Muscle of leg (tissue), 3 donors: ENCODE measurements at regions not wholly inside any gene's neighbourhood (a gene's known extent, or its start where the extent isn't known, plus 50 kb on each side); places are given as distances from the start of the nearest gene placed in this dataset.
A peak's percentile ranks its signal among the peaks of the same experiment; 100 is the strongest.

Source experiments
- DNase-seq: peaks from one replicate; pipeline ENCODE4 v3.0.0; 2013
- H3K27ac ChIP-seq: one replicate; pipeline ENCODE4 v1.5.1; 2013; ENCODE audit warnings: mild to moderate bottlenecking, low read length, control low read depth
- H3K27me3 ChIP-seq: one replicate; pipeline ENCODE4 v1.6.1; 2013; ENCODE audit warnings: low read length; ENCODE audit not compliant: control insufficient read depth, insufficient read depth
- H3K36me3 ChIP-seq: one replicate; pipeline ENCODE4 v1.6.1; 2013; ENCODE audit warnings: low read length; ENCODE audit not compliant: control insufficient read depth, insufficient read depth
- H3K4me1 ChIP-seq: one replicate; pipeline ENCODE4 v1.6.1; 2013; ENCODE audit warnings: low read length; ENCODE audit not compliant: control insufficient read depth, insufficient read depth
- H3K4me3 ChIP-seq: one replicate; pipeline ENCODE4 v1.5.1; 2013; ENCODE audit warnings: low read length, control low read depth
- H3K9me3 ChIP-seq: replicated peaks from 2 replicates; pipeline ENCODE4 v1.6.1; 2013; ENCODE audit warnings: low read depth, low read length; ENCODE audit not compliant: control insufficient read depth
- WGBS: methylation state at CpG from one replicate; pipeline ENCODE4 v1.1.5; 2013; ENCODE audit warnings: missing lambda C conversion rate; ENCODE audit not compliant: insufficient coverage; 5-methylcytosine and 5-hydroxymethylcytosine counted together

DNA sequence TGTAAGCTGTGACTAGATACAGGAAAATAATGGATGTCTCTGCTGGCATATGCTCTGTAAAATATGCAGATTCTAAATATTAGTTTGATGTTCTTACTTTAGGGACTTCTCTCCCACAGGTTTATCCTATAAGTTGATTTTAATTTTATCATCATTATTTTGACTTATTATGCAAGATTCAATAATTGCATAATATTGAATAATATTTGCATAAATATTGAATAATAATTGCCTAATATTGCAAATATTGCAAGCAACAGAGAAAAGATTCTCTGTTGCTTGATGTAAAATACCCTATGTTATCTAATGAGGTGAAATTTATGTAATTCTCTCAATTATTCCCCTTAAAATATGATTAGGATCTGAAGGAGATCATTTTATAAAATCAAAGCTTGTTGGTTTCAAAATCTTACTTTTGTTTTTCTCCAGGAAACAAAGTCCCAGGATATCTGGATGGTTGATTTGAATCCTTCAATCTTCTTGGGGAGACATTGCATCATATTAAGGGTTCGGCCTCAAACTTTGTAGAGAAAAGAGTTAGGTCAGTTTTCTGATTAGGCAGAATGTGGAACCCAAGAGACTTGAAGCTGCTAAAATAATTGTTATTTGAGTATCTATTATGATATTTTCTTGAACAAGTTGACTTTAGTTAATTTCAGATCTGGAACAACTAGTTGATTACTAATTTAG is 92.8 kb upstream of the MTPN start:
- WGBS, result no CpG with 5 or more reads among the region's 1 CpG
- Histone ChIP-seq H3K36me3 (no peaks in the 10 kb centered on the region), H3K27me3 (no peaks in the 10 kb centered on the region), H3K4me3 (no peak overlapping the region), H3K4me1 (no peaks in the 10 kb centered on the region), H3K9me3 (no peaks in the 10 kb centered on the region), H3K27ac (no peak overlapping the region)
- no peak for DNase-seq

DNA sequence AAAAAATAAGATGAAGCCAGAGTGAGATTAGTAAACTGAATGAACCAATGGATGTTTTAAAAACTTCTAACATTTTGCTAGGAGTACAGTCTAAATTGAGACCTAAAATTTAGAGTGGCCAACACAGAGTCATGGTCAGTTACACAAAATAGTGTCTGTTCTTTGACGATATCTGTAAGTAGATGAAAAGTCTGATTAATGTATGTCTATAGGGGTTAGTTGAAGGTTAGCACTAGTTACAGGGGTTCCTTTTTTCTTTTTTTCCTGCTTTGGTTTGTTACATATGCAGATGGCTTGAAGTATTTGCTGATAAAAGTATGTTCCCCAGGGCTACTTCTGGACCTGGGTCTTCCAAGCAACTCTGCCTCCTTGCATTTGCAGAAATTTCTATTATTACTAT is 90.1 kb upstream of the MTPN start:
- H3K27me3 ChIP-seq, result no peaks in the 10 kb centered on the region
- H3K36me3 ChIP-seq, result no peaks in the 10 kb centered on the region
- no peak overlapping the region for H3K4me3 ChIP-seq
- H3K4me1 ChIP-seq, result peaks cover 7% of the 10 kb centered on the region
- H3K9me3 ChIP-seq, result no peaks in the 10 kb centered on the region
- H3K27ac ChIP-seq, result no peak overlapping the region
- DNase-seq, result no peak
- WGBS, result 67% methylated on average over 1 of the region's 1 CpG

DNA sequence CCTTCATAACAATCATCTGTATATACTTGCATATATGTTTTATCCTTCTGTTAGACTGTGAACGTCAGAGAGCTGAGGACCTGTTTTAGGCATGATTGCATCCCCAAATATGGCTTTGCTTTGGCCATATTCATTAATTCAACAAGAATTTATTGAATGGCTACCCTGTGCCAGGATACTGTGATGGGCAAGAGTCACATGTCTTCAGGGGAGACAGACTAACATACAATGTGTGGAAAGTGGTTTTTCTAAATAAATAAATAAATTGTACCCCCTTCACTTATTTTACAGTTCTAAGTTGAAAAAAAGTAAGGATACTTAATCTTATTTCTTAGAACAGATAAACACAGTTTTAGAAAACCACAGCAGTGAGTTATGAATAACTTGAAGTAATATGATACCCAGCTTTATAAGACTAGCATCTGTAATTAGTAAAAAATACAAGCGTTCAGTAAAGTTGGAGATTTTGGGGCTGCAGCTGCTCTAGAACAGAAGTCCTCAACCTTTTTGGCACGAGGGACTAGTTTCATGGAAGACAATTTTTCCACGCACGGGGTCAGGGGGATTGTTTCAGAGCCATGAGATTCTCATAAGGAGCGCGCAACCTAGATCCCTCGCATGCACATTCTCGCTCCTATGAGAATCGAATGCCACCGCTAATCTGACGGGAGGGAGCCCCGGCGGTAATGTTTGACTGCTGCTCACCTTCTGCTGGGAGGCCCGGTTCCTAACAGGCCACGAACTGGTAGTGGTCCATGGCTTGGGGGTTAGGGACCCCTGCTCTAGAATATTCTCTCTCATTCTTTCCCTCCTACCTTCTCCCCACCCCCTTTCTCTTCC is 89.4 kb upstream of the MTPN start:
- Histone ChIP-seq H3K27ac (no peak overlapping the region), H3K36me3 (no peaks in the 10 kb centered on the region), H3K4me3 (no peak overlapping the region), H3K9me3 (no peaks in the 10 kb centered on the region), H3K4me1 (peaks cover 8% of the 10 kb centered on the region), H3K27me3 (no peaks in the 10 kb centered on the region)
- no peak for DNase-seq
- WGBS, result 86% methylated on average over 12 of the region's 16 CpGs

DNA sequence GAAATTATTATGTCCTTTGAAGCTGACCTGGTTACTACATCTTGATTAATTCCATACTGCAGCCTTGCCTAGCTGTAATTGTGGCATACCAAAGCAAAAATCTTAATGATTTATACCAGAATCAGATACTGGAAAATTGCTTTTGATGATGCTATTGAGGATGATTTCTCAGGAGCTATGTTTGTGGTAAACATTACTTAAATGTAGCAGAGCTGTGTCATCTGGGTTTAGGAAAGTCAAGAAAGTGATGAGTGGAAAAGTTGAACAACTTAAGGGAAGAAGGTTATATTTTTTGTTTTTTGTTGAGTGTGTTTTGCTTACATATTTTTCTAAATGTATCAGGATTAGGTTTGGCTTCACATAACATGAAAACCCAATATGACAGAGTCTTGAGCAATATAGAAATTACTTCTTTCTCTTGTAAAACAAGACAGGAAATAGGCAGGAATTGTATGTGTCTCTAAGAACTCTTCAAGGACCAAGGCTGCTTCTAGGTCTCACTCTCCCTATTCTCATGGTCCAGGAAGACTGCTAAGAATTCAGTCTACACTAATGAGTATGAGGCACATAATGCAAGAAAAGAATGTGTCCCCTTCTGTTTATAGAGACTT is 87.6 kb upstream of the MTPN start:
- H3K27ac ChIP-seq, result no peak overlapping the region
- H3K4me1 ChIP-seq, result peaks cover 8% of the 10 kb centered on the region
- H3K9me3 ChIP-seq, result no peaks in the 10 kb centered on the region
- H3K36me3 ChIP-seq, result no peaks in the 10 kb centered on the region
- H3K4me3 ChIP-seq, result no peak overlapping the region
- no peaks in the 10 kb centered on the region for H3K27me3 ChIP-seq
- DNase-seq, result no peak

DNA sequence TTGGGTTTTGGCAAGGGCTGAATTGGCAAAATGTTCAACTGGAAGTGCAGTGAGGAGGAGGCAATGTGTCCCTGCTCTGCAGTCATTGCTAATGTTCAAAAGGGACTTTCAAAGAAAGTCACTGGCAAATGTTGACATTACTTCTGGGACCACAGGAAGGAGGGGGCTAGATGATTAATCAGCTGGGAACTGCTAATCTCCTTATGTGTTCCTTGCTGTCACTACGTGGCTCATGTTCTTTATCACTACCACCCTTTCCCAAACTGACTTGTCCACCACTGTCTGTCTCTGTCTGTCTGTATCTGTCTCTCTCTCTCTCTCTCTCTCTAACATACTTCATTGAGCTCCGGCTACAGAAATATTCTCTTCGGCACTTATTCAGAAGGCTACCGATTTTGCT is 86.9 kb upstream of the MTPN start:
- peaks cover 8% of the 10 kb centered on the region for H3K4me1 ChIP-seq
- H3K4me3 ChIP-seq, result no peak overlapping the region
- no peaks in the 10 kb centered on the region for H3K9me3 ChIP-seq
- no peak for DNase-seq
- no peak overlapping the region for H3K27ac ChIP-seq
- WGBS, result 0% methylated on average over 1 of the region's 4 CpGs
- no peaks in the 10 kb centered on the region for H3K36me3 ChIP-seq
- H3K27me3 ChIP-seq, result no peaks in the 10 kb centered on the region

DNA sequence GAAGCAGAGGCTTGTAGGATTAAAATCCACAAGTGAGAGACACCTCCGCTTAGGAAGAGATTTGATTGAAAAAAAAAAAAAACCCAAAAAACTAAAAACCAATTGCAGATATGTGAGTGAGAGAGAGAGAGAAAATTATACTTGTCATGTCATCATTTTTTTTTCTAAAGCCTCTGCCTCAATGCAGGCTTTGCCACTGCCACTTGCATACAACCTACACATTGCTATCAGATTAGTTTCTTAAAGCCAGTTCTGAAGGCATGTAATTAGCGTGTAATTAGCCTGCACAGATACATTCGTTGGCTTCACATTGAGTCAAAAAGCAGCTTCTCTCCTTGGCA is 86.1 kb upstream of the MTPN start:
- DNase-seq, result no peak
- H3K36me3 ChIP-seq, result no peaks in the 10 kb centered on the region
- H3K4me3 ChIP-seq, result no peak overlapping the region
- no peak overlapping the region for H3K27ac ChIP-seq
- H3K4me1 ChIP-seq, result peaks cover 8% of the 10 kb centered on the region
- WGBS, result 71% methylated on average over 2 of the region's 3 CpGs
- no peaks in the 10 kb centered on the region for H3K9me3 ChIP-seq
- H3K27me3 ChIP-seq, result no peaks in the 10 kb centered on the region

DNA sequence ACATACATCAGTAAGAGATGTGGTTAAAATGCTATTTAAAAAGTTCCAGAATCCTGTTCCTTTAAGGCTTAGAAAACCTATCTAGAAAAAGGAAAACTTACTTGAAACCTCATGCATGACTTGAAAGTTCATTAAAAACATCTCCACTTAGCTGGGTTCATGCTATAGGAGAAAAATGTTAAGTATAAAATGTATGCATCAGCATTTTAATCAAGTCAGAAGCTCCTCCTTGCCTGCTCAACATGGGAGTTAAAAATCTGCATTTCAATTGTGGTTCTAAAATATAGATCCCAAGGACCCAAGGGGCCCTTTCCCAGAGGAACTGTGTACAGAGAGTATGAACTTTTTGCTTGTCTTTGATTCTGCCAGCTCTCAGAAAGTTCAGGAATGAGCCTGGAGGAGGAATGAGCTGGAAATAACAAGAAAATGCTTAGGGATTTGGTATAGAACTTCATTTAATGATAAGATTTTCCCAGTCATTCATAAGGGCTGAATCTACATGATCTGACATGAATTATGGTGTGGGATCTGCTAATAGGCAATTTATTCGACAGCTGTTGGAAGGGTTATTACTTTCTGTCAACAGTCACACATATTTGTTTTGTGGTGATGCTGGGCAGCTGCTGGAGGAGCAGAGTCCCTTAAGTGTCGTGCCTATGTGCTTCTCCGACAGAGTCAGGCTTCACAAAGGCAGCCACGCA is 85.6 kb upstream of the MTPN start:
- Histone ChIP-seq H3K36me3 (no peaks in the 10 kb centered on the region), H3K9me3 (no peaks in the 10 kb centered on the region), H3K4me3 (no peak overlapping the region), H3K4me1 (peaks cover 8% of the 10 kb centered on the region), H3K27me3 (no peaks in the 10 kb centered on the region), H3K27ac (no peak overlapping the region)
- peak; percentile 22 for DNase-seq
- WGBS, result no CpG with 5 or more reads among the region's 4 CpGs

DNA sequence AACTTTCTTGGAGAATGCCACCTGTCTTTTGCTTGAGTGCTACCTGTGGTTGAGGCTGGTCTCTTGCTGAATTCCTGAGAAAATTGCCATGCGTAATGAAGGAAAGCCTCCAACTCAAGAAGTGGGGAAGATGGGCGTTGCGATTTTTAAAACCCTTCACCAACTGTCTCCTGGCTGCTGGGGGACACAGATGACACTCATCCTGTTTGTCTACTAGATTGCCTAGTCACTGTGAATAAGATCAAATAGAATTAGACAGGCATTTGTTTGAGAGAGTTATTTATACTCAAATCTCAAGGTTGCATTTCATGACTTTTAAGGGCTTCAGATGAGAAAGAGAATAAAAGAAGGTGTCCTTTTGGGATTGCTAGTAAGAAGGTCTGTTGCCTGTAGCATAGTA is 84.3 kb upstream of the MTPN start:
- Histone ChIP-seq H3K9me3 (no peaks in the 10 kb centered on the region), H3K4me3 (no peak overlapping the region), H3K27ac (no peak overlapping the region), H3K27me3 (no peaks in the 10 kb centered on the region), H3K36me3 (no peaks in the 10 kb centered on the region), H3K4me1 (peaks cover 8% of the 10 kb centered on the region)
- DNase-seq, result no peak
- no CpG with 5 or more reads among the region's 3 CpGs for WGBS

DNA sequence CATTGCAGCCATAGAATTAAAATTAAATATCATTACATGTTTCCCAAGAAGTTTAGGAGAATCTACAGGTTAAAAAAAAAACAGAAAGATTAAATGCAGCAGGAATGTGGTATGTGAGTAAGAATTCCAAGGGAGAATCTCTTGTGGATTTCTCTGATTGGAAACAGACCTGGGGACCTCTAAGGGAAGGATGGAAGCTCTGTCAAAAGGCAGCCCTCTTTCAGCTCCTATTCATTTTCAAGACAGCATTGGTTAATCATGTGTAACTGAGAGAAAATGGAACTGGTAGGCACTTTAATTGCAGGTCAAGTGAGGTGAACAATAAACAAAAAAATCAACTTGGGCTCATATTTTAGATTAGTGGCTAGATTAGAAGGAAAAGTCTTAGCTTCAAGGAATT is 81.4 kb upstream of the MTPN start:
- H3K9me3 ChIP-seq, result no peaks in the 10 kb centered on the region
- no peak overlapping the region for H3K4me3 ChIP-seq
- H3K36me3 ChIP-seq, result no peaks in the 10 kb centered on the region
- H3K27me3 ChIP-seq, result no peaks in the 10 kb centered on the region
- peaks cover 6% of the 10 kb centered on the region for H3K4me1 ChIP-seq
- H3K27ac ChIP-seq, result no peak overlapping the region
- peak; percentile 33 for DNase-seq

DNA sequence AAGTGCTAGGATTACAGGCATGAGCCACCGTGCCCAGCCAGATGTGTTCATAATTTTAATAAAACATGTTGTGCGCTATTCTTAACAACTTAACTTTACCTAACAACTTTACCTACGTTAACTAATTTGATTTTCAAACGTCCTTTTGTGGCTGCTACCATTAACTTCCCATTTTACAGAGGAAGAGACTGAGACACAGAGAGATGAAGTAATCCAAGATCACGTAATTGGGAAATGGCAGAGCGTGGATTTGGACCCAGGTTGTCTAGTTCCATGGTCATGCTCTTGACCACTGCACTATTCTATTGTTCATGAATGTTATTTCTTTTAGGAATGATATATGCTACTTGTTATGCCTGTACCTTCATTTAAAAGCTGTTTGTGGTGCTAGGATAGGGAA is 80.3 kb upstream of the MTPN start:
- Histone ChIP-seq H3K9me3 (no peaks in the 10 kb centered on the region), H3K4me1 (peaks cover 3% of the 10 kb centered on the region), H3K4me3 (no peak overlapping the region), H3K27me3 (no peaks in the 10 kb centered on the region), H3K36me3 (no peaks in the 10 kb centered on the region), H3K27ac (no peak overlapping the region)
- DNase-seq, result no peak
- 69% methylated on average over 2 of the region's 6 CpGs for WGBS
